ENCODE measurements at regions not wholly inside any gene's neighbourhood (a gene's known extent, or its start where the extent isn't known, plus 50 kb on each side); places are given as distances from the start of the nearest gene placed in this dataset.

DNA sequence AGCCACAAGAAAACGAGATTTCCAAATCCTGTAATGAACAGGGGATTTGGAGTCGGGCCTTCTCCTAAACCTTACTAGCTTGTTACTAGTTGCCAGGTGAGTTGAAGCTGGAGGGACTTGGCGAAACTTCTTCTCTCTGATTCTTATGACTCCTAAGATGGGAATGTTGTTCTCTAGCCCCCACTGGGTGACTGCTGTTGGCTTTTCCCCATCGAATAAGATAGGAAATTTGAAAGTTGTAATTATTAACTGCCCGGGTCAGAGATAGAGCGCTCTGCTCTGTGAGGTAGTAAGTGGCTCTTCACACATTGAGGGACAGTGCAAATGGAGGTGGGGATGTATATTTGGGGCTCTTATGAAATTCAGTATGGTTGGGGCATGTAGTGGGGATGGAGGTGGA lies 111.2 kb upstream of the MBNL2 start:
- no peak for DNase-seq (ENCODE audit: low spot score)
- H3K4me1 Mint-ChIP-seq (ENCODE audit: low read depth) = peaks cover 89% of the 10 kb centered on the region
- H3K9me3 Mint-ChIP-seq (ENCODE audit: low read depth) = no peaks in the 10 kb centered on the region
- TF ChIP-seq, protein P1, sequence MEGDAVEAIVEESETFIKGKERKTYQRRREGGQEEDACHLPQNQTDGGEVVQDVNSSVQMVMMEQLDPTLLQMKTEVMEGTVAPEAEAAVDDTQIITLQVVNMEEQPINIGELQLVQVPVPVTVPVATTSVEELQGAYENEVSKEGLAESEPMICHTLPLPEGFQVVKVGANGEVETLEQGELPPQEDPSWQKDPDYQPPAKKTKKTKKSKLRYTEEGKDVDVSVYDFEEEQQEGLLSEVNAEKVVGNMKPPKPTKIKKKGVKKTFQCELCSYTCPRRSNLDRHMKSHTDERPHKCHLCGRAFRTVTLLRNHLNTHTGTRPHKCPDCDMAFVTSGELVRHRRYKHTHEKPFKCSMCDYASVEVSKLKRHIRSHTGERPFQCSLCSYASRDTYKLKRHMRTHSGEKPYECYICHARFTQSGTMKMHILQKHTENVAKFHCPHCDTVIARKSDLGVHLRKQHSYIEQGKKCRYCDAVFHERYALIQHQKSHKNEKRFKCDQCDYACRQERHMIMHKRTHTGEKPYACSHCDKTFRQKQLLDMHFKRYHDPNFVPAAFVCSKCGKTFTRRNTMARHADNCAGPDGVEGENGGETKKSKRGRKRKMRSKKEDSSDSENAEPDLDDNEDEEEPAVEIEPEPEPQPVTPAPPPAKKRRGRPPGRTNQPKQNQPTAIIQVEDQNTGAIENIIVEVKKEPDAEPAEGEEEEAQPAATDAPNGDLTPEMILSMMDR (IDR thresholded peaks at IDR 0.05) = no peak
- no peak overlapping the region for H3K4me3 Mint-ChIP-seq (ENCODE audit: unreplicated experiment)
- no peaks in the 10 kb centered on the region for H3K27me3 Mint-ChIP-seq (ENCODE audit: low read depth)
- no peaks in the 10 kb centered on the region for H3K36me3 Mint-ChIP-seq (ENCODE audit: low read depth)
- no peak overlapping the region for H3K27ac Mint-ChIP-seq (ENCODE audit: unreplicated experiment)

DNA sequence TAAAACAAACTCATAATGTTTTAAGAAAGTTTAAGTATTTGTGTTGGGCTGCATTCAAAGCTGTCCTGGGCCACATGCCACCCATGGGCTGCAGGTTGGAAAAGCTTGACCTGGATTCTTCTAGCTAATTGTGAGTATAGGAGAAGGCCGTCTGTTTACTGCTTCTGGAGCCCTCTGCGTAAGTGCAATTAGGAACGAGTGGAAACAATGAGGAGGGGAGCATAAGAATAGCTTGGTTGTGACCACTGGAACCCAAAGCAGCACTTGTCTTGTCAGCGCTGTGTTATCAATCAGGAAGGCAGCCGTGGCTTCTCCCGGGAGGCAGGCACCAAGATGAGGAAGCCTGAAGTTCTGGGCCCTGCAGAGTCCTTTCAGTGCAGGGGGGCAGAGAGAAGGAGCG lies 110.4 kb upstream of the MBNL2 start:
- TF ChIP-seq, protein P1 (IDR thresholded peaks at IDR 0.05) = no peak
- no peak for DNase-seq (ENCODE audit: low spot score)
- H3K27ac Mint-ChIP-seq (ENCODE audit: unreplicated experiment) = peak overlapping the region; percentile 52
- H3K36me3 Mint-ChIP-seq (ENCODE audit: low read depth) = no peaks in the 10 kb centered on the region
- H3K4me3 Mint-ChIP-seq (ENCODE audit: unreplicated experiment) = no peak overlapping the region
- H3K4me1 Mint-ChIP-seq (ENCODE audit: low read depth) = peaks cover 90% of the 10 kb centered on the region
- H3K27me3 Mint-ChIP-seq (ENCODE audit: low read depth) = no peaks in the 10 kb centered on the region
- H3K9me3 Mint-ChIP-seq (ENCODE audit: low read depth) = no peaks in the 10 kb centered on the region

DNA sequence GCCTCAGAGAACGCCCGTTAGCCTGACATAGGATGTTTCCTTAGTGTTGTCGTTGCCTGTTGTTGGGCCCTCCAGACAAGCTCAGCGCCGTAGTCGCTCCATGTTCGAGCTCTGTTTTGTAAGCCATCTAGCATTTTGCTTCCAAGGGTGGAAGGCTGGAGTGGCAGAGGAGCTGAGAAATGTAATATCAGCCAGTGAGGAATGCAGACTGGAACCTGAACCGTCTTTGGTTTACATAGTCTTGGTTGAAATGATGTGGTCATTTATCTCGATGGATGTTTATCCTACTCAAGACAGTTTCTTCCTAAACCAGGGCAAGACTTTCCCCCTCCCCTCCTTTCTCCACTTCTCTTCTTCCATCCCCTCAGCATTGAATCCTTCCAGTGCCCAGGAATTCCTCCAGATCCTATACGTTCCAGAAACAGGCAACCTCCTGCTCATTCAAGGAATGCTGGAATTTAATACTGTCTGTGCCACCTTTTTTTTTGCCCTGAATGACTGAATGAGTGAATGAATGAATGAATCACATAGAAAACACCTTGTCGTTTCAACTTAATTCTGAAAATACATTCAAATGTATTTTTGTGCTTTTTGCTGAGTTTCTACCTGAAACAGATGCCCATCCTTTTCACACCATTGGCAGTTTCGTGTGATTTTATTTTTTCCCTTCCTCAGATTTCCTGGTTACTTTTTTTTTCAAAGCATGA lies 109.5 kb upstream of the MBNL2 start:
- DNase-seq (ENCODE audit: low spot score) = no peak
- peaks cover 93% of the 10 kb centered on the region for H3K4me1 Mint-ChIP-seq (ENCODE audit: low read depth)
- H3K27ac Mint-ChIP-seq (ENCODE audit: unreplicated experiment) = peak overlapping the region; percentile 89
- H3K9me3 Mint-ChIP-seq (ENCODE audit: low read depth) = no peaks in the 10 kb centered on the region
- no peak overlapping the region for H3K4me3 Mint-ChIP-seq (ENCODE audit: unreplicated experiment)
- H3K27me3 Mint-ChIP-seq (ENCODE audit: low read depth) = no peaks in the 10 kb centered on the region
- H3K36me3 Mint-ChIP-seq (ENCODE audit: low read depth) = no peaks in the 10 kb centered on the region
- TF ChIP-seq, protein P1 (IDR thresholded peaks at IDR 0.05) = no peak

DNA sequence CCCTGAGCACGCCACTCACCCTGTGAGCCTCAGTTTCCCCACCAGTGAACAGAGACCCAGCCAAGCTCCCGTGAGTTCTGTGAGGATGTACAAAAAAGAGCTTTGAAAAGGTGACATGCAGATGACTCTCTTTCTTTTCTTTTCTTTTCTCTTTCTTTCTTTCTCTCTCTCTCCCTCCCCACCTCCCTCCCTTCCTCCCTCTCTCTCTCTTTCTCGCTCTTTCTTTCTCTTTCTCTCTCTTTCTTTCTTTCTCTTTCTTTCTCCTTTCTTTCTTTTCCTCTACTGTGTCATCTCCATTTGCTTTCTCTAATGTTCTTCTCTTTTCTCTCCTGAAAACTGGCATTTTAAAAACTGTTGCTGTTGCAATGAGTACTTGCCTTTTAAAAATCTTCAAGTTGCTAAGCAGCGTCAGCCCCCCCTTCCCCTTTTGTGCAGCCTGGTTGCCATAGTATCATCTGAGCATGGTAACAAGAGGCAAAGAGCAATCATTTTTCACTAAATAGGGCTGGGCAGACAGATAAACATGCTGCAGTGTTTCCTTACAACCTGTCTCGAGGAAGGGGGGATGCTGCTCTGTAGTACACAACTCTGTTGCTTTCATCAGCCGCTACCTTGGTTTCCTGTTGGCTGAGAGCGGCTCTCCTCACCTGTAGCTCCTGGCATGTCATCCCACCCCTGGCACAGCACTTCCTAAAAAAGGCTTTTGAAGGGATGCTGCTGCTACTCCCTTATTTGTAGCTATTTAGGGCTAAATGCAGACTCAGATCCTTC lies 108.7 kb upstream of the MBNL2 start:
- Mint-ChIP-seq H3K9me3 (ENCODE audit: low read depth) (no peaks in the 10 kb centered on the region), H3K27me3 (ENCODE audit: low read depth) (no peaks in the 10 kb centered on the region), H3K27ac (ENCODE audit: unreplicated experiment) (peak overlapping the region; percentile 89), H3K4me3 (ENCODE audit: unreplicated experiment) (no peak overlapping the region), H3K36me3 (ENCODE audit: low read depth) (no peaks in the 10 kb centered on the region), H3K4me1 (ENCODE audit: low read depth) (peaks cover 95% of the 10 kb centered on the region)
- TF ChIP-seq, protein P1 (IDR thresholded peaks at IDR 0.05) = no peak
- no peak for DNase-seq (ENCODE audit: low spot score)

DNA sequence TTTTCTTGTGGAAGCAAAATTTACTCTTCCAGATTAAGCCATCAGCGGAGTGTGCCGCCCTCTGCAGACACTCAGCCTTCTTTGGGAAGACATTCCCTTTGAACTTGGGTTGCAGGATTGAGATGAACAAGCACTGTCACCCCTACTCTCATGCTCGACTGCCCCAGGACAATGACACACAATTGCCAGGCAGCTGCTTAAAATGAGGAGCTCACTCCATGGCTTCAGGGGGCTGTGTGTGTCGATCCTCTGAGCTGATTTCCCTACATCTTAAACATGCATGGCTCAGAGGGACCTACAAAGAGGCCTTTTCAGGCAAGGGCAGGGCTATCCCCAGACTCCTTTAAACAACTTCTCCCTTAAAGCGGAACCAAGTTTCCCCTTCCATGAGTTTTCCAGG lies 107.5 kb upstream of the MBNL2 start:
- Mint-ChIP-seq H3K9me3 (ENCODE audit: low read depth) (no peaks in the 10 kb centered on the region), H3K27me3 (ENCODE audit: low read depth) (no peaks in the 10 kb centered on the region), H3K27ac (ENCODE audit: unreplicated experiment) (peak overlapping the region; percentile 93), H3K36me3 (ENCODE audit: low read depth) (no peaks in the 10 kb centered on the region), H3K4me3 (ENCODE audit: unreplicated experiment) (peak overlapping the region; percentile 59), H3K4me1 (ENCODE audit: low read depth) (peaks cover 87% of the 10 kb centered on the region)
- DNase-seq (ENCODE audit: low spot score) = no peak
- TF ChIP-seq, protein P1 (IDR thresholded peaks at IDR 0.05) = no peak
